ENCODE measurements at regions not wholly inside any gene's neighbourhood (a gene's known extent, or its start where the extent isn't known, plus 50 kb on each side); places are given as distances from the start of the nearest gene placed in this dataset.
"Not testable (repeated sequence)": the region's sequence is repeated elsewhere in the genome, so short reads cannot be mapped to it uniquely, and the experiment has no call there.

DNA sequence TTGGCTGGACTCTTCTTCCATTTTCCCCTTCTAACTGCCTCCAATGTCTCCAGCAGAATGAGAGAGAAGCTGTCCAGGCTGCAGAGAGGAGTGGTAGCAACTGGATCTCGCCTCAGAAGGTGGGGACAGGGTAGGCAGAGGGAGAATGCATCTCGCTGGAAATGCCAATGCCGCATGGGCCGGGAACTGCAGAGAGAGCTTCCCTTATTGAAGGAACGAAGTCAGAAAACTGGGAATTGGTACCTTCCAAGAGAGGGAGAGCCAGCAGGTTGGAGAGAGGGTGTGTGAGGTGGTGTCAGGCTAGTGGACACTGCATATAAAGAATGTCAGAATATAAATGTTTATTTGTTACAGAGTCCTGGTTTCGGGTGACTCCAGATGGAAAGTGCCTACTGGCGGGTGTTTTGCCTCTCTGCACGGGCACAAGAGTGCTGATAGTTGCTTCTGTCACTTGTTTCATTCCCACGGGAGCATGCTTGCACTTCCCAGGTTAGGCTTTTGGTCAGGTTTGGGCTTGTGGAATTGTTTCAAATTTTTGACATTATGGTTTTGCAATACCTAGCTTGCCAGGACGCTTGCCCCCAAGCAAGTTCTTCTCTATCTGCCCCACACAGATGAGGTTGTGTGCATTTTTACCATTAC, 156.8 kb upstream of the STS start:
- DNase-seq, result no peak

DNA sequence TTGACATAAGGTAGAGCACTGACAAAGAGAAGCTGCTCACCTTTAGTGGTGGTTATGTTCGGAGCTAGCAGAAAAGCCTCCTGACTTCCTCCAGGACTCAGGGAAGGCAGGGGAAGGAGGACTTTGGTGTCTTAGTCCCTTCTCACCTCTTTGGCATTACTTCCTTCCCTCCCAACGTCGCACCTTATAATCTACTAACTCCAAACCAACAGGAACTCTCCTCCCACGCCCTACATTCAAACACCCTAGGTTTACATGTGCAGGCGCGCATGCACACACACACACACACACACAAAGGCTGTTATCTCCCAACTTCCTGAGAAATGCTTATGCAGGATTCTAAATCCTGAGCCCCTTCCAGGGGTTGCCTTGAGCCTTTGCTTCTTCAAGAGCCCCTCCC, 157.7 kb upstream of the STS start:
- no peak for DNase-seq

DNA sequence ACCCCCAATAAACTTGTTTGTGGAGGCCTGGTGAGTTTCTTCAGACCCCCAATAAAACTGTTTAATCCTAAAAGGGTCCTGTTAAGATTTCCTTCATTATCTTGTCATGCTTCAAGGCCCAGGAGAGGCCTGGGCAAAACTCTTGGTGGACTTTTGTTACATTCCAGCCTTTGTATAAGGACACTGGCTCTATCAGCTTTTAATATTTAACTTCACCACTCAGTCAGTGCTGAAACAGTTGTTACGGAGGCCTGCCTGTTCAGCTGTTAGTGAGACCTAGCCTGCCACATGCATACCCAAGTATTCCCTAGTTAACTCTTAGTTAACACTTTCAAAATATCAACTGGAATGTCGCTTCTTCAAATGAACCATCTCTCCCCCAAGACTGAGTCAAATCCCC, 158.8 kb upstream of the STS start:
- DNase-seq, result not testable (repeated sequence)

DNA sequence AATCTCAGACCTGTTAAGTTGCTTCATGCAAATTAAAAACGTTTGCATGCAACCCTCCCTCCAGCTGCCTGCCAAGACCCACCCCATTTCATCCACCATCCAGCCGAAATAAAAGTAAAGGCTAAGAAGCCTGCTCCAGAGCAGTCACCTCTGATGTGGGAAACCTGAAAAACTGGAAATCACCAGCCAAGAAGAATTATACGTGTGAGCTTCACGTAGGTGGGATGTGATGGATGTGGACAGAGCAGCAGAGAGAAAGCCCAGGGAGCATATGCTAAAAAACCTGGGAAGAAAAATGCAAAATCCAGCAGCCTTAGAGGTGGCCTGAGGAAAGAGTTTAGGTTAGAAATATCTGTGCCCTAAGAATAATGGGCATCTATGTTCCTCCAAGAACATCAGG, 160.6 kb upstream of the STS start:
- no peak for DNase-seq

DNA sequence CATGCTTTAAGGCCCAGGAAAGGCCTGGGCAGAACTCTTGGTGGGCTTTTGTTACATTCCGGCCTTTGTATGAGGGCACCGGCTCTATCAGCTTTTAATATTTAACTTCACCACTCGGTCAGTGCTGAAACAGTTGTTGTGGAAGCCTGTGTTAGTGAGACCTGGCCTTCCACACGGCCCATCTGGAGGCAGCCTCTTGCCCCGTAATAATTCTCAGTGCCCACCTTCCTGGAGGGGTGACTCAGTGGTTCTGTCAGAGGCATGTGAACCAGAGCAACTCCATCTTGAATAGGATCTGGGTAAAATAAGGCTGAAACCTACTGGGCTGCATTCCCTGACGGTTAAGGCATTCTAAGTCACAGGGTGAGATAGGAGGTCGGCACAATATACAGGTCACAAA, 162.0 kb upstream of the STS start:
- no peak for DNase-seq

DNA sequence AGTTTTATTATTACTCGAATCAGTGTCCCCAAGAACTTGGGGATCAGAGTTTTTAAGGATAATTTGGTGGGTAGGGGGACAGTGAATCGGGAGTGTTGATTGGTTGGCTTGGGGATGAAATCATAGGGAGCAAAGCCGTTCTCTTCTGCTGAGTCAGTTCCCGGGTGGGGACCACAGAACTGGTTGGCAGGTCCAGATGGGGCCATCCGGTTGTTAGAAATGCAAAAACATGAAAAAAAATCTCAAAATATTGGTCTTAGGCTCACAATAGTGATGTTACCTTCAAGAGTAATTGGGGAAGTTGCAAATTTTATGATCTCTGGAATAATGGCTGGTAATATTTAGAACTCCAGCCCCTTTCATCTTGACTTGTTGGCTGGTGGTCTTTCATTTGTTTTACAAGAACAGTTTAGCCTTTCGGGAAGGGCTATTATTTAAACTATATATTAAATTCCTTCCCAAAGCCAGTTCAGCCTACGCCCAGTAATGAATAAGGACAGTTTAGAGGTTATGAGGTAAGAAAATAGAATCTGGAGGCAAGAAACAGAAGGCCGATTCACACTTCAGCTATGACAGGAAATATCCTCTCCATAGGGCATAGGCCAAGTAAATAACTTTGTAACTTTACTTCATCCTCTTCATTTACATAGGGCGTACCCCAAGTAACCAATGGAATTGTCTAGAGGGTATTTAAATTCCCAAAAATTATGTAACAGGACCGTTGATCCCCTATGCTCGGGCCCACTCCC, 164.1 kb upstream of the STS start:
- no peak for DNase-seq

DNA sequence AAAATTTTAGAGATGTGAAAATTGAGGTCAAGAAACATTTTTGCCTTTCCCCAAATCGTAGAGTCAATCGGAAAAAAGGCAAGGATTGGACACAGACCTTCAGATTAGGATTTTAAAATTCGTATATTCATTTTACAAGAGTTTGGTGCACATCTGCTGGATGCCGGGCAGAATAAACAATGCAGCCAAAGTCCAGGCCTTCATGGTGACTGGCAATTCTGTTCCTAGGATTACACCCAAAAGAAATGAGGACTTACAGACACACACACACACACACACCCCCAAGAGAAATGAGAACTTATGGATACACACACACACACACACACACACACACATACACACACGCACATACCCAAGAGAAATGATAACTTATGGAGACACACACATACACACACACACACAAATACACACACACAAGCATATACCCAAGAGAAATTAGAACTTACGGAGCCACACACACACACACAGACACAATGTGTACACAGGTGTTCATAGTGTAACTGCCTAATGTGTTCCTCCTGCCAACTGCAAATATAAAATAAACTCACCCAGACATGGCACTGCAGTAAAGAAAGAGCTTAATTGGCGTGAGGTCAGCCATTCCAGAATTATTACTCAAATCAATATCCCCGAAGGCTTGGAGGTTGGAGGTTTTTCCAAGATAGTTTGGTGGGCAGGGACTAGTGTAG, 165.7 kb upstream of the STS start:
- DNase-seq, result no peak

DNA sequence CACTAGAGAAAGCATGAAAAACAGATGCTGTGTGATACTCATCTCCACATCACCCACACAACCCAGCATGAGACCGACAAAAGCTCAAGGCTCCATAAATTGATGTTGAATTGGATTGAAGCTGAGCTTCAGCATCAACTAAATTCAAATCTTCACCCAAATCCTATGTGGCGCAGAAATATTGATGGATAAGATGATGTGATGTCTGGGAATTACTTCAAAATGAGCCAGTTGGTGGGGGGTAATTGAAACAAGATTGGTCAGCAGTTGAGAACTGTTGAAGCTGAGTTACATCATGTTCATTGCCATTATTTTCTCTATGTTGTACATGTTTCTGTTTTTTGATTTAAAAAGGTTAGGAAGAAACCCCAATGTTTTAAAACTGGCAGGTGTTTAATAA, 166.5 kb upstream of the STS start:
- DNase-seq, result no peak

DNA sequence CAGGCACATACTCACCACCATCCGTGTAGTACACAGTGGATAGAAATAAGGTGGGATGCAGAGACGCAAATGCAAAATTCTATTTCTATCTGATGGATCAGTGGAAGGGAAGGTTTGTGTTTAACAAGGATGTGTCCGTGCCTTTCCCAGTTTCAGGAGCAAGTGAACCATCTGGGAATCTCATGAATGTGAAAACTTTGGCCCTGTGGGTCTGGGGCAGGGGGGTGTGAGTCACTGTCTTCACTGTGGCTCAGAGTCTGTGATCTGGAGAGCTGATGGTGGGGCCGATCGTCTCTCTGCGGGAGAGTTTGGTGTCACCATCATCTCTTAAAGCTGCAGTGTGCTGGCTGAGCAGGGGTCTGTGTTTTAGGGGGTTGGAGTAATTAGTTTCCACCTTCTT, 179.3 kb upstream of the STS start:
- DNase-seq, result no peak

DNA sequence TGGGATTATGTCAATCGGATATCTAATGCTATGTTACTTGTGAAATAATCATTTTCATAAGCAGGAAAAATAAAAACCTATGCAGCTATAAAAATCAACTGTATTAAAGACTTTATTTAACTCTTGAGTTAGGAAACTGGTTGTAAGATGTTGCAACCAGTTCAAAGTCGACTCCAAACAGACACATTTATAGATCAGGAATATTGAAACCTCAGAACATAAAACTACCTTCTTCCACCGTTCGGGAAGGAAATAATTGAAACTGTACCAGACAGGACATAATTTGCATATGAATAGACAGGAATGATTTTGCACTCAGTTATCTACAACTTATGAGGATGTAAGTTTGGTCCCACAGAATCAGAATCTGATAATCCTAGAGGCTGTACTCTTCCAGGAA, 181.8 kb upstream of the STS start:
- no peak for DNase-seq

DNA sequence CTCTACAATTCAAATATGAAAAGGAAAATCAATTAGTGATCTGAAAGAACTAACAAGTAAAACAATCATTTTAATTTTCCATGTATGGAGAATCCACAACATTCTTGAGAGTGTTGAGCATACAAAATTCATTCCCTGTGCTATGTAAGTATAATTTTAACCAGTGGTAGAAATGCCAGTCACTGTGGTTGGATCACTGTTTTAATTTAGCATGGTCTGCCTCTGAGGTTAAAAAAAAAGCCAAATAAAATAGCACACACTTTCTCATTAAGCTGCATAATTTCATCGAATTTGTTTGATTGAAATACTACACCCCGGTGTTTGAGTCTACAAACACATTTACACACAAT, 185.5 kb upstream of the STS start:
- no peak for DNase-seq

DNA sequence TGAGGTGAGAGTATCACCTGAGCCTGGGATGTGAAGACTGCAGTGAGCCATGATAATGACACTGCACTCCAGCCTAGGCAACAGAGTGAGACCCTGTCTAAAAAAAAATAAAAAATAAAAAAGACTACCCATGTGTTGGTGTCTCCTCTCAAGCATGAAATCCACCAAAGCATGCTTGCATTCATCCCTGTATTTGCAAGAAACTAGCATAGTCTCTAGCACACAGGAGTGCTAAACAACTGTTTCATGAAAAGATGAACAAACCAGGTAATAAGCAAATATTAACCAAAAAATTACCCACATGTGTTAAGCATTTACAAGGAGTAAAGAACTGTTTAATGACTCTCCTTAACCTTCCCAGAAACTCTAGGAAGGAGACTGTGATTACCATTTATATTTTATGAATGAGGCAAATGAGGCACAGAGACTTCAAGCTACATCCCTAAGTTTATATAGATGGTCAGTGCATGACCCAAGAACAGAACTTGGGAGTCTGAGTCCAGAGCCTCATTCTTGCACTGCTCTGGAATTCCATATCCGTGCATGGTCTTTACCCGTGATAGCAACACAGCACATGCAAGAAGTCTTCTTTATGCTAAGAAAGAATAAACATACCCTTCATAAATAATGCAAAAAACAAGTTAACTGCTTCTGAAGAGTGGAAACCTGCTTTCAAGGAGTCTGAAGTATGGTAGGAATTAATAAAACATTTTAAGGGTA, 186.1 kb upstream of the STS start:
- DNase-seq, result no peak

DNA sequence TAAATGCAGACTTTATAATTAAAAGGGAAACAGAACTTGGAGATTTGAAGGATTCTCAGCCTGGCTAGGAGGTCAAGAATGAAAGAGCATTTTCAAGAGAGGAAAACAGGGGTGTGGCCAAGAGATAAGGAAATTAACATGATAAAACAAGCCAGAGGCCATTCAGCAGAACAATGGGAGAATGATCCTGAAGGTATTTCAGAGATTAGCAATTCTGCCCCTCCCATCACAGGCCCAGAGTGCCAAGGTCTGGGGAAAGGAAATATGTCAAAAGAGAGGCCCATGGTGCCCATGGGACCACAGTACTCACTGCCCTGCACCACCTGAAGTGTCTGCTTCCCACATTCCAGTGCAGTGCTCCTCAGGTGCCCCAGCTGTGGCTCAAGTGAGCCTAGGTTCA, 188.5 kb upstream of the STS start:
- DNase-seq, result no peak

DNA sequence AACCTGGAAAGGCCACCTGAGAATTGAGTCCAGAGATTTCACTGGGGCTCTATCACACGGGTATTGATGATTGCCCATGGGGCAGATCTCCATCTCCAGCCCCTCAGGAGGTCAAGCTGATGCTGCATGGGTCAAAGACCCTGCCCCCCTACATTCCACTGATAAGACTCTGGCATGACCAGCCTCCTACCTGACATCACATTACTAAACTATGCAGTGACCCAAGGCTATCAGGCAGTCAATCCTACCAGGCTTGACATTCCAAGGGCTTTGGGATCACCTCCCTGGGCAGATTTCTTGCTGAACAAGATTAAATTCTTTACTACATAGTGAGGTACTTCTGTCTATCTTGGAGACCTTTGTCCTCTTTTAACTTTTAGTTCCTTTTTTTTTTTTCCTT, 192.7 kb upstream of the STS start:
- no peak for DNase-seq

DNA sequence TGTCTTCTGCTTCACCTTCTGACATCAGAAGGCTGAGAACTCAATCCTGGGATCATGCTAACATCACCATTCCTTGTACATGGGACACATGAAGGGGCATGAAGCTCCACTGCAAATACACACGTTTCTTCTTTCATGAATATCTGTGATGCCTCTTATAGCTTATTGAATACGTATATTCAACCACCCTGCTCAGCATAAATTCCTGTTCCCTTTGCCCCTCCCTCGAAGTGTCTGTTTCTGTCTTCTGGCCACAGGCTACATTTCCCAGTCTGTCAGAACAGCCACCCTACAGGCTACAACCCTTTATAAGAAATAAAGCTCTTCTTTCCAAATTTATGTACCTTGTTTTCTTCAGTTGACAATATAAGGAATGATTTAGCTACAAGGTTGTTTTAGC, 201.3 kb upstream of the STS start:
- no peak for DNase-seq

DNA sequence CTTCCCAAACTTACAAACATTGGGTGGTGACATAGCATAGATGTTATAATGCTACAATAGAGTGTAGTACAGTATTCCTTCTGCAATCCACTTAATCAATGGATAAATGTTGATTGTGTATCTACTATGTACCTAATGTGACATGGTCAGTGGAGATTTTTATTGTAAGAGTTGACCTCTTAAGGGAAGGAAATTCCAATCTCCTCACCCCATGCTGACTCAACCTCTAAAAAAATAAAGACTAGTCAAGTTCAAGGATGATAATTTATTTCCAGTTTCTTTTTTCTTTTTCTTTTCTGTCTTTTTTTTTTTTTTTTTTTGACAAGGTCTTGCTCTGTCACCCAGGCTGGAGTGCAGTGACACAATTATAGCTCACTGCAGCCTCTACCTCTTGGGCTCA, 206.5 kb upstream of the STS start:
- no peak for DNase-seq

DNA sequence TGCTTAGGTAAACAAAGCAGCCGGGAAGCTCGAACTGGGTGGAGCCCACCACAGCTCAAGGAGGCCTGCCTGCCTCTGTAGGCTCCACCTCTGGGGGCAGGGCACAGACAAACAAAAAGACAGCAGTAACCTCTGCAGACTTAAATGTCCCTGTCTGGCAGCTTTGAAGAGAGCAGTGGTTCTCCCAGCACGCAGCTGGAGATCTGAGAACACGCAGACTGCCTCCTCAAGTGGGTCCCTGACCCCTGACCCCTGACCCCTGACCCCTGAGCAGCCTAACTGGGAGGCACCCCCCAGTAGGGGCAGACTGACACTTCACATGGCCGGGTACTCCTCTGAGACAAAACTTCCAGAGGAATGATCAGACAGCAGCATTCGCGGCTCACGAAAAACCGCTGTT, 214.6 kb upstream of the STS start:
- not testable (repeated sequence) for DNase-seq

DNA sequence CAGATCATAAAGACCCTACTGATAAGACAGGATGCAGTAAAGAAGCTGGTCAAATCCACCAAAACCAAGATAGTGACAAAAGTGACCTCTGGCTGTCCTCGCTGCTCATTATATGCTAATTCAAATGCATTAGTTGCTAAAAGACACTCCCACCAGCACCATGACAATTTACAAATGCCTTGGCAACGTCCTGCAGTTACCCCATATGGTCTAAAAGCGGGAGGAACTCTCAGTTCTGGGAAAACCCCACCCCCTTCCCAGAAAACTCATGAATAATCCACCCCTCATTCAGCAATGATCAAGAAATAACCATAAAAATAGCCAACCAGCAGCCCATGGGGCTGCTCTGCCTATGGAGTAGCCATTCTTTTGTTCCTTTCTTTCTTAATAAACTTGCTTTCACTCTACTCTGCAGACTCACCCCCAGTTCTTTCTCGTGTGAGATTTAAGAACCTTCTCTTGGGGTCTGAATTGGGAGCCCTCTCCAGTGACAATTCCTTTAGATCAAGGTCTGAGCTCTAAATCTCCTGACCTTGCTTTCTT, 217.1 kb upstream of the STS start:
- DNase-seq, result no peak

DNA sequence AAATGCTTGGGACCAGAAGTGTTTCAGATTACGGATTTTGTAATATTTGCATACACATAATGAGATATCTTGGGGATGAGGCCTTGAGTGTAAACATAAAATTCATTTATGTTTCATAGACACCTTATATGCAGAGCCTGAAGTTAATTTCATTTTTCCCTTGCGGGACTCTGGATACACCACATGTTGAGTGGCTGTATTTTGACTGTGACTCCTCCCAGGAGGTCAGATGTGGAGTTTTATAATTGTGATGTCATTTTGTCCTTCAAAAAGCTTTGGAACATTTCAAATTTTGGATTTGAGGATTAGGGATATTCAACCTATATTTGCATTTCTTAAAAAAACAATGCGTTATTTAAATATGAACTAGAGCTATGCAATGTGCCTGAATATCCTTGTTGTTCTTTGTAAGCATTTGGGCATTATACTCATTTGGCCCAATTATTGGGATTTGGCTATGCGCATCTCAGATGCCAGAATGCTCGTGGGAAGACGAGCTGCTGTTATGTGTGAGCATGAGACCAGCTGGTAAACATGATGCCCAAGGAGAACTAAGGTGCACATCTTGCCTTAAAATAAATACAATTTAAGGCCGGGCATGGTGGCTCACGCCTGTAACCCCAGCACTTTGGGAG, 223.0 kb upstream of the STS start:
- DNase-seq, result no peak

DNA sequence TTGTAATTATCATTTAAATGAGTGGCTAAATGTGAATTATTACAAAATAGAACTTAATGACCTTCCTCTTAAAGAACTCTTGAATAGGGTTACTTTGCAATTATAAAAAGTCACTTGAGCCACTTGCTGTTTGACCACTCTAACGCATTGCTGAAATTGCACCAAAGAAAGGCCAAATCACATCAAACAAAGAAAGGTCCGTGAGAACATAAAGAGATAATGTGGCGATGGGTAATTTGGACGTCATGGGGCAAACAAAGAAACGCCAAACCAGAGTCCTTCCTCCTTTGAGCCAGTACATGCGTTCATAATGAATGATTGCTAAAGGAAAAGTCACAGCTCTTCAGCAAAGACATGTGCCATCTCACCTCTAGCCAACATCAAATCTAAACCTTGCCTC, 229.8 kb upstream of the STS start:
- DNase-seq, result no peak

DNA sequence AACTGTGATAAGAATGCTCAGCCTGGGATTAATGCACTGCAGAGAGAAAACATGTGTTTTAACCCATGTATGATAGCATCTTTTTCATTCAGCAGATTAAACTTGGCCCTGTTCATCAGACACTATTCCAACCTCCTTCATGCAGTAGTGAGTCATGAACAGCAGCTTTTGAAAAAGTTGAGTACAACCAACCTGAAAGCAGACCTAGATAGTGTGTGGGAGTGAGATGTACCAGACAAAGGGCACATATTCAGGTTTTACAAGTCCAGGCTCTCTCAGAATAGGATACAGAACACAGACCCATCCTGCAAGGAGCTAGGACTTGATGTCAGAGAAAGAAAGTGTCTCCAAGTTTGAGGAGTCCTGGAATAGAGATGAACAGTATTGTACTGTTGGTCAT, 237.3 kb upstream of the STS start:
- DNase-seq, result no peak

DNA sequence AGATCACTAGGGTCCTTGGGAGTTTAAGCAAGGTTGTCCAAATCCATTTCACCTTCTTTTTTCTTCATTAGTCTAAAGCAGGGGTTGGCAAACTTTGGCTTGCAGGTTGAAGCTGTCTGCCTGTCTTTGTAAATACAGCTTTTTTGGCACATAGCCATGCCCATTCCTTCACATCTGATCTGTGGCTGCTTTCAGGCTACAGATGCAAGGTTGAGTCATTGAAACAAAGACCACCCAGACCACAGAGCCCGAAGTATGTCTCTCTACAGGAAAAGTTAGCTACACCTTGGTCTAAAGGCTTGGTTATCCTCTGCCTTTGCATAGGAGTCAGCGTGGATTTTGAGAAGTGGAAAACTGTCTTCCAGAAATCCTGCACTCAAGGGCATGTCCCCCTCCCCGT, 238.1 kb upstream of the STS start:
- no peak for DNase-seq

DNA sequence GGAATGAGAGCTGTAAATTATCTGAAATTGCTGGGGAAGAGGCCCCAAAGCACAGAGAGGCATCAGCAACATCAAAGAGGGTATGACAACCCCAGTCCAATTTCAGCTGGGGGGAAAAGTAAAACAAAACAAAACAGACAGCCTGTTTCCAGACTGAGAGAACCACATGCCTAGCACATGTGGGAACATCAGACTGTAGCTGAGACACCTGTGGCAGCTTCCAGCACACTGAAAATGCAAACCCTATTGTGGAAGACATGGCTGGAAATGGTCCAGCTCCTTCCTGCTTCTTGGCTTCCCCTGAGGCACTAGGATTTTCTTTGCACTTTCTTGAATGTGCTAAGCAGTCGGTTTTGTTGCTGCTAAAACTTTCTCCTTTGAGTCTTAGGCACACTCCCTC, 240.9 kb upstream of the STS start:
- no peak for DNase-seq
